ENCODE measurements at regions not wholly inside any gene's neighbourhood (a gene's known extent, or its start where the extent isn't known, plus 50 kb on each side); places are given as distances from the start of the nearest gene placed in this dataset.

DNA sequence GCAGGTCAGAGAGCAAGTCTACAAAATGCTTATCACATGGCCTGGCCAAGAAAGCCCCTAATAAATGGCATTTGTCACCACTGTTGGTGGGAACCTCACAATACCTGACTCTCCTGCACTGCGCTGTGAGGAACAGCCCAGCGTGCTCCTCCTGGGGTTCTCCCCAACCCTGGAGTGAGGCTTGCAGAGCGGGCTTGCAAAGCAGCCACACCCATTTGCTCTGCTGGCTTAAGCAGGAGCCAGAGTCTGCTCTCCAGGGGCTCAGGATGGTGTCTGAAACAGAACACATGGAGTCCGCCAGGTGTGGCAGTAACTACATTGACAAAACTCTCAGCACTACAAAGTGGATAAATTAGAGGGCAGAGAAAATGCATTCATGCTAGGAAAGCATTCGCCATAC lies 331.0 kb upstream of the CCL2 start:
- DNase-seq, result no peak
- 89% methylated on average over 3 of the region's 5 CpGs for WGBS (ENCODE audit: insufficient coverage)
- no peak overlapping the region for H3K27ac Mint-ChIP-seq
- H3K4me2 ChIP-seq (replicated peaks; ENCODE audit: extremely low read depth, low read length, poor library complexity, severe bottlenecking), result no peak overlapping the region
- H4K20me1 ChIP-seq (ENCODE audit: insufficient read depth, low read length), result no peaks in the 10 kb centered on the region
- no peaks in the 10 kb centered on the region for H3K4me1 ChIP-seq (ENCODE audit: control insufficient read depth in 1 of 2, insufficient read depth in 2 of 2, low read length in 2 of 2)
- peaks cover 7 to 9% (median 7%) of the 10 kb centered on the region in 3 donors for H3K27me3 Mint-ChIP-seq (ENCODE audit: low read depth in 3 of 3)
- H3K4me3 Mint-ChIP-seq, result no peak overlapping the region
- no peaks in the 10 kb centered on the region for H3K27me3 ChIP-seq (ENCODE audit: control insufficient read depth in 2 of 2, insufficient read depth in 2 of 2, low read length in 2 of 2)
- no peaks in the 10 kb centered on the region for H3K36me3 Mint-ChIP-seq
- no peak overlapping the region for H3K9ac ChIP-seq (ENCODE audit: insufficient read depth, low read length, poor library complexity, severe bottlenecking)
- H3K27ac ChIP-seq (ENCODE audit: low read depth in 1 of 2, low read length in 2 of 2), result no peak overlapping the region
- no peaks in the 10 kb centered on the region for H3K4me1 Mint-ChIP-seq
- H3K9me3 ChIP-seq (replicated peaks in 1 of 2; ENCODE audit: control insufficient read depth in 1 of 2, insufficient read depth in 1 of 2, low read length in 2 of 2), result no peaks in the 10 kb centered on the region
- no peaks in the 10 kb centered on the region for H3K36me3 ChIP-seq (replicated peaks in 1 of 2; ENCODE audit: control insufficient read depth in 1 of 2, insufficient read depth in 2 of 2, low read length in 2 of 2)
- H3K4me3 ChIP-seq (replicated peaks in 1 of 3; ENCODE audit: low read depth in 2 of 3, low read length in 3 of 3), result no peak overlapping the region
- TF ChIP-seq, protein P1, sequence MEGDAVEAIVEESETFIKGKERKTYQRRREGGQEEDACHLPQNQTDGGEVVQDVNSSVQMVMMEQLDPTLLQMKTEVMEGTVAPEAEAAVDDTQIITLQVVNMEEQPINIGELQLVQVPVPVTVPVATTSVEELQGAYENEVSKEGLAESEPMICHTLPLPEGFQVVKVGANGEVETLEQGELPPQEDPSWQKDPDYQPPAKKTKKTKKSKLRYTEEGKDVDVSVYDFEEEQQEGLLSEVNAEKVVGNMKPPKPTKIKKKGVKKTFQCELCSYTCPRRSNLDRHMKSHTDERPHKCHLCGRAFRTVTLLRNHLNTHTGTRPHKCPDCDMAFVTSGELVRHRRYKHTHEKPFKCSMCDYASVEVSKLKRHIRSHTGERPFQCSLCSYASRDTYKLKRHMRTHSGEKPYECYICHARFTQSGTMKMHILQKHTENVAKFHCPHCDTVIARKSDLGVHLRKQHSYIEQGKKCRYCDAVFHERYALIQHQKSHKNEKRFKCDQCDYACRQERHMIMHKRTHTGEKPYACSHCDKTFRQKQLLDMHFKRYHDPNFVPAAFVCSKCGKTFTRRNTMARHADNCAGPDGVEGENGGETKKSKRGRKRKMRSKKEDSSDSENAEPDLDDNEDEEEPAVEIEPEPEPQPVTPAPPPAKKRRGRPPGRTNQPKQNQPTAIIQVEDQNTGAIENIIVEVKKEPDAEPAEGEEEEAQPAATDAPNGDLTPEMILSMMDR (IDR thresholded peaks at IDR 0.05), result no peak
- H3K9me3 Mint-ChIP-seq, result no peaks in the 10 kb centered on the region
- H2AFZ ChIP-seq (ENCODE audit: insufficient read depth, low read depth, low read length, poor library complexity, severe bottlenecking), result no peak overlapping the region
- no peaks in the 10 kb centered on the region for H3K79me2 ChIP-seq (ENCODE audit: insufficient read depth, low read length)
- intact Hi-C loops (cut with micrococcal nuclease), result no loop called here

- Histone ChIP-seq H3K4me1 (ENCODE audit: control insufficient read depth in 1 of 2, insufficient read depth in 2 of 2, low read length in 2 of 2) (no peaks in the 10 kb centered on the region), H3K27me3 (ENCODE audit: control insufficient read depth in 2 of 2, insufficient read depth in 2 of 2, low read length in 2 of 2) (no peaks in the 10 kb centered on the region), H3K36me3 (replicated peaks in 1 of 2; ENCODE audit: control insufficient read depth in 1 of 2, insufficient read depth in 2 of 2, low read length in 2 of 2) (no peaks in the 10 kb centered on the region), H3K27ac (ENCODE audit: low read depth in 1 of 2, low read length in 2 of 2) (no peak overlapping the region), H3K4me2 (replicated peaks; ENCODE audit: extremely low read depth, low read length, poor library complexity, severe bottlenecking) (no peak overlapping the region), H3K4me3 (replicated peaks in 1 of 3; ENCODE audit: low read depth in 2 of 3, low read length in 3 of 3) (no peak overlapping the region), H2AFZ (ENCODE audit: insufficient read depth, low read depth, low read length, poor library complexity, severe bottlenecking) (no peak overlapping the region), H3K9me3 (replicated peaks in 1 of 2; ENCODE audit: control insufficient read depth in 1 of 2, insufficient read depth in 1 of 2, low read length in 2 of 2) (no peaks in the 10 kb centered on the region), H3K79me2 (ENCODE audit: insufficient read depth, low read length) (no peaks in the 10 kb centered on the region), H4K20me1 (ENCODE audit: insufficient read depth, low read length) (no peaks in the 10 kb centered on the region), H3K9ac (ENCODE audit: insufficient read depth, low read length, poor library complexity, severe bottlenecking) (no peak overlapping the region)
- H3K9me3 Mint-ChIP-seq, result no peaks in the 10 kb centered on the region
- intact Hi-C loops (cut with micrococcal nuclease), result no loop called here
- H3K27me3 Mint-ChIP-seq (ENCODE audit: low read depth in 3 of 3), result peaks cover 7 to 10% (median 7%) of the 10 kb centered on the region in 3 donors
- no peaks in the 10 kb centered on the region for H3K36me3 Mint-ChIP-seq
- no peak for DNase-seq
- TF ChIP-seq, protein P1 (IDR thresholded peaks at IDR 0.05), result no peak
- H3K4me3 Mint-ChIP-seq, result no peak overlapping the region
- no CpG with 5 or more reads among the region's 2 CpGs for WGBS (ENCODE audit: insufficient coverage)
- H3K4me1 Mint-ChIP-seq, result no peaks in the 10 kb centered on the region
- no peak overlapping the region for H3K27ac Mint-ChIP-seq
Observed at GRCh38 chr17:33925649-33926048, 329.4 kb upstream of the CCL2 start.

Measured in CD14-positive monocyte (primary cell).